ENCODE measurements at regions not wholly inside any gene's neighbourhood (a gene's known extent, or its start where the extent isn't known, plus 50 kb on each side); places are given as distances from the start of the nearest gene placed in this dataset.

DNA sequence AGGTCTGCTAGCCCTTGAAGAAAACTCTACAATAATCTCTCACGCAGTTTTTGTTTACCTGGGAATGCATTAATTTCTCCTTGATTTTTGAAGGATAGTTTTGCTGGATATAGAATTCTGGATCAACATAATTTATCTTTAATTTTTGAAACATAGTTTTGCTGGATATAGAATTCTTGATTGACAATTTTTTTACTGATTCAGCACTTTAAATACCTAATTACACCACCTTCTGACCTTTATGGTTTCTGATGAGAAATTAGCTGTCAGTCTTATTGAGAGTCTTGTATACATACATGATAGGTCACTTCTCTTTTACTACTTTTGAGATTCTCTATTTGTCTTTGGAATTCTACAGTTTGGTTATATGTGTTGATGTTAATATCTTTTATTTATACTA is 741.6 kb downstream of the FGF9 start:
- Histone ChIP-seq H3K4me3 (ENCODE audit: low read depth in 2 of 2, low read length in 2 of 2) (no peak overlapping the region), H3K4me1 (ENCODE audit: control insufficient read depth, insufficient read depth, low read length) (no peaks in the 10 kb centered on the region), H3K27me3 (ENCODE audit: control insufficient read depth, insufficient read depth, low read length) (no peaks in the 10 kb centered on the region), H3K9me3 (ENCODE audit: control insufficient read depth, insufficient read depth, low read depth, low read length) (no peaks in the 10 kb centered on the region), H3K36me3 (ENCODE audit: control insufficient read depth, insufficient read depth, low read length) (no peaks in the 10 kb centered on the region), H3K27ac (ENCODE audit: low read length) (no peak overlapping the region)
- intact Hi-C loops (cut with micrococcal nuclease; ENCODE audit: unreplicated experiment) = no loop called here
- no TSS peak for BruUV-seq (replicated peaks)
- POLR2A ChIA-PET = no interaction called here
- in situ Hi-C loops (cut with HindIII; ENCODE audit: low pct_unique_long_range_greater_than_20kb, low sequenced_read_pairs) = no loop called here
- DNase-seq (ENCODE audit: low read depth, low spot score) (no peak), ATAC-seq (no peak)
- TF ChIP-seq SIN3A (IDR thresholded peaks at IDR 0.05; ENCODE audit: borderline replicate concordance, insufficient read depth, low read depth, low read length) (no peak), TCF7L2 (IDR thresholded peaks at IDR 0.05; ENCODE audit: low read depth, low read length) (no peak), POLR2AphosphoS5 (IDR thresholded peaks at IDR 0.05; ENCODE audit: low read depth, low read length) (no peak)
- TF ChIP-seq, protein P1, sequence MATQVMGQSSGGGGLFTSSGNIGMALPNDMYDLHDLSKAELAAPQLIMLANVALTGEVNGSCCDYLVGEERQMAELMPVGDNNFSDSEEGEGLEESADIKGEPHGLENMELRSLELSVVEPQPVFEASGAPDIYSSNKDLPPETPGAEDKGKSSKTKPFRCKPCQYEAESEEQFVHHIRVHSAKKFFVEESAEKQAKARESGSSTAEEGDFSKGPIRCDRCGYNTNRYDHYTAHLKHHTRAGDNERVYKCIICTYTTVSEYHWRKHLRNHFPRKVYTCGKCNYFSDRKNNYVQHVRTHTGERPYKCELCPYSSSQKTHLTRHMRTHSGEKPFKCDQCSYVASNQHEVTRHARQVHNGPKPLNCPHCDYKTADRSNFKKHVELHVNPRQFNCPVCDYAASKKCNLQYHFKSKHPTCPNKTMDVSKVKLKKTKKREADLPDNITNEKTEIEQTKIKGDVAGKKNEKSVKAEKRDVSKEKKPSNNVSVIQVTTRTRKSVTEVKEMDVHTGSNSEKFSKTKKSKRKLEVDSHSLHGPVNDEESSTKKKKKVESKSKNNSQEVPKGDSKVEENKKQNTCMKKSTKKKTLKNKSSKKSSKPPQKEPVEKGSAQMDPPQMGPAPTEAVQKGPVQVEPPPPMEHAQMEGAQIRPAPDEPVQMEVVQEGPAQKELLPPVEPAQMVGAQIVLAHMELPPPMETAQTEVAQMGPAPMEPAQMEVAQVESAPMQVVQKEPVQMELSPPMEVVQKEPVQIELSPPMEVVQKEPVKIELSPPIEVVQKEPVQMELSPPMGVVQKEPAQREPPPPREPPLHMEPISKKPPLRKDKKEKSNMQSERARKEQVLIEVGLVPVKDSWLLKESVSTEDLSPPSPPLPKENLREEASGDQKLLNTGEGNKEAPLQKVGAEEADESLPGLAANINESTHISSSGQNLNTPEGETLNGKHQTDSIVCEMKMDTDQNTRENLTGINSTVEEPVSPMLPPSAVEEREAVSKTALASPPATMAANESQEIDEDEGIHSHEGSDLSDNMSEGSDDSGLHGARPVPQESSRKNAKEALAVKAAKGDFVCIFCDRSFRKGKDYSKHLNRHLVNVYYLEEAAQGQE (IDR thresholded peaks at IDR 0.05; ENCODE audit: insufficient read depth in 1 of 2, low read depth in 2 of 2, low read length in 1 of 2) = no peak
- TF ChIP-seq, protein P2, sequence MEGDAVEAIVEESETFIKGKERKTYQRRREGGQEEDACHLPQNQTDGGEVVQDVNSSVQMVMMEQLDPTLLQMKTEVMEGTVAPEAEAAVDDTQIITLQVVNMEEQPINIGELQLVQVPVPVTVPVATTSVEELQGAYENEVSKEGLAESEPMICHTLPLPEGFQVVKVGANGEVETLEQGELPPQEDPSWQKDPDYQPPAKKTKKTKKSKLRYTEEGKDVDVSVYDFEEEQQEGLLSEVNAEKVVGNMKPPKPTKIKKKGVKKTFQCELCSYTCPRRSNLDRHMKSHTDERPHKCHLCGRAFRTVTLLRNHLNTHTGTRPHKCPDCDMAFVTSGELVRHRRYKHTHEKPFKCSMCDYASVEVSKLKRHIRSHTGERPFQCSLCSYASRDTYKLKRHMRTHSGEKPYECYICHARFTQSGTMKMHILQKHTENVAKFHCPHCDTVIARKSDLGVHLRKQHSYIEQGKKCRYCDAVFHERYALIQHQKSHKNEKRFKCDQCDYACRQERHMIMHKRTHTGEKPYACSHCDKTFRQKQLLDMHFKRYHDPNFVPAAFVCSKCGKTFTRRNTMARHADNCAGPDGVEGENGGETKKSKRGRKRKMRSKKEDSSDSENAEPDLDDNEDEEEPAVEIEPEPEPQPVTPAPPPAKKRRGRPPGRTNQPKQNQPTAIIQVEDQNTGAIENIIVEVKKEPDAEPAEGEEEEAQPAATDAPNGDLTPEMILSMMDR (IDR thresholded peaks at IDR 0.05) = no peak
- CTCF ChIA-PET = no interaction called here

DNA sequence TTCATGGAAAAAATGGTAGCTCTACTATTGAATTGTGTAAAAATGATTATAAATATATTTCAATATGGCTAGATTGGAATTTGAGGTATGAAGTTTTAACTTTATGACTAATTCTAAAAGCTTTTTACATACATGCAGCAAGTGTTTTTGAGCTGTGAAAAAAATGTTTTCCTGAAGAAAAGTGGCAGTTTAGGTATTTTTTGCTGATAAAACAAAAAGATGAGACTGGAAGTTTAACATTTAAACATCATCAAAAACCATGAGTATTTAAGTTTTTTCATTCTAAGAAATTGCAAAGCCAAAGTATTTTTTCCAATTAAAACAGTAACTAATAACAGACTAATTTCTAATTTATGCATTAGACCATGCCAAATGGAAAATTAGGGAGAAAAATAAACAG is 751.1 kb downstream of the FGF9 start:
- Histone ChIP-seq H3K9me3 (ENCODE audit: control insufficient read depth, insufficient read depth, low read depth, low read length) (no peaks in the 10 kb centered on the region), H3K27me3 (ENCODE audit: control insufficient read depth, insufficient read depth, low read length) (no peaks in the 10 kb centered on the region), H3K36me3 (ENCODE audit: control insufficient read depth, insufficient read depth, low read length) (no peaks in the 10 kb centered on the region), H3K4me3 (ENCODE audit: low read depth in 2 of 2, low read length in 2 of 2) (no peak overlapping the region), H3K27ac (ENCODE audit: low read length) (no peak overlapping the region), H3K4me1 (ENCODE audit: control insufficient read depth, insufficient read depth, low read length) (no peaks in the 10 kb centered on the region)
- TF ChIP-seq POLR2AphosphoS5 (IDR thresholded peaks at IDR 0.05; ENCODE audit: low read depth, low read length) = no peak
- TF ChIP-seq, protein P2 (IDR thresholded peaks at IDR 0.05) = no peak
- no peak for TF ChIP-seq TCF7L2 (IDR thresholded peaks at IDR 0.05; ENCODE audit: low read depth, low read length)
- TF ChIP-seq SIN3A (IDR thresholded peaks at IDR 0.05; ENCODE audit: borderline replicate concordance, insufficient read depth, low read depth, low read length) = no peak
- TF ChIP-seq, protein P1 (IDR thresholded peaks at IDR 0.05; ENCODE audit: insufficient read depth in 1 of 2, low read depth in 2 of 2, low read length in 1 of 2) = no peak
- BruUV-seq (replicated peaks) = no TSS peak
- DNase-seq (ENCODE audit: low read depth, low spot score) (no peak), ATAC-seq (no peak)
- ChIA-PET POLR2A (no interaction called here), CTCF (no interaction called here)
- intact Hi-C loops (cut with micrococcal nuclease; ENCODE audit: unreplicated experiment) = no loop called here
- in situ Hi-C loops (cut with HindIII; ENCODE audit: low pct_unique_long_range_greater_than_20kb, low sequenced_read_pairs) = no loop called here
